ENCODE measurements at regions not wholly inside any gene's neighbourhood (a gene's known extent, or its start where the extent isn't known, plus 50 kb on each side); places are given as distances from the start of the nearest gene placed in this dataset.

GRCh38 chr1:95431235-95431634 lies 197.2 kb downstream of the RWDD3 start:
- no peak overlapping the region for H3K4me3 ChIP-seq (ENCODE audit: low read depth, low read length)
- no peak for DNase-seq (ENCODE audit: low read depth)
- H3K27me3 ChIP-seq (ENCODE audit: control insufficient read depth, insufficient read depth, low read length), result no peaks in the 10 kb centered on the region
- no peak for TF ChIP-seq CTCF (IDR thresholded peaks at IDR 0.05; ENCODE audit: insufficient read depth, low read length, poor library complexity, severe bottlenecking)
- no peaks in the 10 kb centered on the region for H3K36me3 ChIP-seq (ENCODE audit: control insufficient read depth, insufficient read depth, low read length)

GRCh38 chr1:95435611-95436010 lies 201.6 kb downstream of the RWDD3 start:
- Histone ChIP-seq H3K36me3 (ENCODE audit: control insufficient read depth, insufficient read depth, low read length) (no peaks in the 10 kb centered on the region), H3K4me3 (ENCODE audit: low read depth, low read length) (no peak overlapping the region), H3K27me3 (ENCODE audit: control insufficient read depth, insufficient read depth, low read length) (no peaks in the 10 kb centered on the region)
- TF ChIP-seq CTCF (IDR thresholded peaks at IDR 0.05; ENCODE audit: insufficient read depth, low read length, poor library complexity, severe bottlenecking), result no peak
- DNase-seq (ENCODE audit: low read depth), result no peak

DNA sequence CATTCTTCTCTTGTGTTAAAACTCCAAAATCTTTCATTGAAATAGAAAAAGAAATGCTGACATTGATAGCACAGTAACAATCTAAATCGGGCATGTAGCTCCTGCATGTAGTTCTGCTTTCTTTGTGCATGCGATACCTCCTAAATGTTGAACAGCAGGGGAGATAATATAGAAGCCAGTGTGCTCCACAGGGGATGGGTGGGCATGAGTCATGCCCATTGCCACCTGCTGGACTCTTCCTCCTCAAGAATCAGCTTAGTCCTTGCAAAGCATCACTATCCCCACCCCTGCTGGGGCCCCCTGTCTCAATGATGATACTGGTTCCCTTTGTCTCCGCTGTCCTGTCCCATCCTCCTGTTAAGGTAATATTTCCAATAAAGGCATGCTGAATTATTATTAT lies 203.0 kb downstream of the RWDD3 start:
- DNase-seq (ENCODE audit: low read depth), result no peak

DNA sequence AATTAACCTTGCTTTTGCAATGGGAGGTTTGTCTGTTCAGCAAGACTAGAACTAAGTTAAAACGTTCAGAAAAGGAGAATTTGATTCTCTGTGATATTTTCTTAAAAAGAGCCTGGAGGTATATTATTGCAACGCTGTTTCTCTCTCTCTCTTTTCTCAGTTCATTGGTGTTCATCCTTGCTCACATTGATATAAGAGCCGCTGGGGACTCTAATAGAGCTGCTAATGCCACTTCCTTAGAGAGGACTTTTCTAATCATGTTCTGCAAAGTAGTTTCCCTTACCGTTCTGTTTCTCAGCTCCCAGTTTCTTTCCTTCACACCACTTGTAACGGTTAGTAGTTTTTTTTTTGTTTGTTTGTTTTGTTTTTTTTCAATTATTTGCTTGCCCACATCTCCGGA lies 203.8 kb downstream of the RWDD3 start:
- no peak for TF ChIP-seq CTCF (IDR thresholded peaks at IDR 0.05; ENCODE audit: insufficient read depth, low read length, poor library complexity, severe bottlenecking)
- DNase-seq (ENCODE audit: low read depth), result no peak
- H3K4me3 ChIP-seq (ENCODE audit: low read depth, low read length), result no peak overlapping the region
- no peaks in the 10 kb centered on the region for H3K36me3 ChIP-seq (ENCODE audit: control insufficient read depth, insufficient read depth, low read length)
- no peaks in the 10 kb centered on the region for H3K27me3 ChIP-seq (ENCODE audit: control insufficient read depth, insufficient read depth, low read length)

More for the DNA sequence above, 203.0 kb downstream of the RWDD3 start:
- no peak overlapping the region for H3K4me3 ChIP-seq (ENCODE audit: low read depth, low read length)
- H3K27me3 ChIP-seq (ENCODE audit: control insufficient read depth, insufficient read depth, low read length), result no peaks in the 10 kb centered on the region
- TF ChIP-seq CTCF (IDR thresholded peaks at IDR 0.05; ENCODE audit: insufficient read depth, low read length, poor library complexity, severe bottlenecking), result no peak
- no peaks in the 10 kb centered on the region for H3K36me3 ChIP-seq (ENCODE audit: control insufficient read depth, insufficient read depth, low read length)

DNA sequence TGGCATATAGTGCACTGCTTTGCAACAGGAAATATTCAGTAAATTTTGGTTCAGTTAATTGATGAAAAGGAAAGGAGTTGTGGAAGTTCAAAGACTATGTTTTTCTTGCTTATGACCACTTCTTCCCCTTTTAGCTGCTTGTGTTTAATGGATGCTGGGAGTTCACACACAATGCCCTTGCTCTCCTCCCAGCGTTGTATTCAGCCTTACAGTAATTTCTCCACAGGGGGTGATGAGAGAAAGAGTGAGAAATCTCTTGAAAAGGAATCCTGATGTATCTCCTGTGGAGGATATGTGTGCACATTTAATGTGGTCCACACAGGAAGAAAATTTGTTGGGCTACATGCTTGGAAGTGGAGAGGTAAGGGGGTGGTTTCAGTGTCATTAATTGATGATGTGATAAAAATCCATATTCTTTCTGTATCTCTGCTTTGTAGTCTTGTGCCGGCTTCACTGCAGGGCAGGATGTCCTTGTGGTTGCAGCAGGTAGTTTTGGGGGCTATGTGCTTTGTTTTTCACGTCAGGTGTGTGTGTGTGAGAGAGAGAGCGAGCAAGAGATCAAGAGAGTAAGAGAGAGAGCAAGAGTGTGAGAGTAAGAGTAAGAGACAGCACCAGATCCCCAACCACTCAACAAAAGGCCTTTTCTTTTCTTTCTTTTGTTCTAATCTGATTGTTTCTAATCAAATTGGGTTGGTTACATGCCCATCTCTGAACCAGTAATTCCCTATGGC lies 204.4 kb downstream of the RWDD3 start:
- DNase-seq (ENCODE audit: low read depth), result no peak
- H3K4me3 ChIP-seq (ENCODE audit: low read depth, low read length), result no peak overlapping the region
- TF ChIP-seq CTCF (IDR thresholded peaks at IDR 0.05; ENCODE audit: insufficient read depth, low read length, poor library complexity, severe bottlenecking), result no peak
- H3K27me3 ChIP-seq (ENCODE audit: control insufficient read depth, insufficient read depth, low read length), result no peaks in the 10 kb centered on the region
- H3K36me3 ChIP-seq (ENCODE audit: control insufficient read depth, insufficient read depth, low read length), result no peaks in the 10 kb centered on the region

GRCh38 chr1:95440511-95440910 lies 206.5 kb downstream of the RWDD3 start:
- no peaks in the 10 kb centered on the region for H3K27me3 ChIP-seq (ENCODE audit: control insufficient read depth, insufficient read depth, low read length)
- no peak for DNase-seq (ENCODE audit: low read depth)
- TF ChIP-seq CTCF (IDR thresholded peaks at IDR 0.05; ENCODE audit: insufficient read depth, low read length, poor library complexity, severe bottlenecking), result no peak
- H3K36me3 ChIP-seq (ENCODE audit: control insufficient read depth, insufficient read depth, low read length), result no peaks in the 10 kb centered on the region
- no peak overlapping the region for H3K4me3 ChIP-seq (ENCODE audit: low read depth, low read length)
